ENCODE measurements at regions not wholly inside any gene's neighbourhood (a gene's known extent, or its start where the extent isn't known, plus 50 kb on each side); places are given as distances from the start of the nearest gene placed in this dataset.

DNA sequence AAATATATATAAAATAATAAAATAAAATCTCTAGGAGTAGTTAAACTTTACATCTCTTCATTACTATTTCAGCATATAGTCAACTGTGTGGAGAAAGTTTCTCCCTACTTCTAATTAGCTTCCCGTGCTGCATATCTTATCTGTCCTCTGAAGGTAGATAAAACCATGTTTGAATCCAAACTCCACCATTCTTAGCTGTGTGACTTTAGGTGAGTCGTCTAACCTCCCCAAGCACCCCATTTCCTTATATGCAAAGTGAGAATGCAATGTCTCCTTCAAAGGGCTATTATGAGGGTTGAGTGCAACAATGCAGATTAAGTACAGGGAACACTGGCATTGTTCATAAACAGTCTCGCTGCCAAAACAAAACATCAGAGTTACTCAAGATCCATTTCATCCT, 80.8 kb upstream of the DRD2 start:
- no peak for TF ChIP-seq POLR2AphosphoS5 (IDR thresholded peaks at IDR 0.05)
- TF ChIP-seq, protein P1, sequence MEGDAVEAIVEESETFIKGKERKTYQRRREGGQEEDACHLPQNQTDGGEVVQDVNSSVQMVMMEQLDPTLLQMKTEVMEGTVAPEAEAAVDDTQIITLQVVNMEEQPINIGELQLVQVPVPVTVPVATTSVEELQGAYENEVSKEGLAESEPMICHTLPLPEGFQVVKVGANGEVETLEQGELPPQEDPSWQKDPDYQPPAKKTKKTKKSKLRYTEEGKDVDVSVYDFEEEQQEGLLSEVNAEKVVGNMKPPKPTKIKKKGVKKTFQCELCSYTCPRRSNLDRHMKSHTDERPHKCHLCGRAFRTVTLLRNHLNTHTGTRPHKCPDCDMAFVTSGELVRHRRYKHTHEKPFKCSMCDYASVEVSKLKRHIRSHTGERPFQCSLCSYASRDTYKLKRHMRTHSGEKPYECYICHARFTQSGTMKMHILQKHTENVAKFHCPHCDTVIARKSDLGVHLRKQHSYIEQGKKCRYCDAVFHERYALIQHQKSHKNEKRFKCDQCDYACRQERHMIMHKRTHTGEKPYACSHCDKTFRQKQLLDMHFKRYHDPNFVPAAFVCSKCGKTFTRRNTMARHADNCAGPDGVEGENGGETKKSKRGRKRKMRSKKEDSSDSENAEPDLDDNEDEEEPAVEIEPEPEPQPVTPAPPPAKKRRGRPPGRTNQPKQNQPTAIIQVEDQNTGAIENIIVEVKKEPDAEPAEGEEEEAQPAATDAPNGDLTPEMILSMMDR (IDR thresholded peaks at IDR 0.05) = no peak
